B cell (primary cell): ENCODE measurements at regions not wholly inside any gene's neighbourhood (a gene's known extent, or its start where the extent isn't known, plus 50 kb on each side); places are given as distances from the start of the nearest gene placed in this dataset.

ENCODE experiments used
- ATAC-seq: fragments of 200-7000 bp; cut with Tn5 transposase; one replicate; pipeline ENCODE4 v1.10.0; 2021; ENCODE audit warnings: low read depth, mild to moderate bottlenecking, moderate number of reproducible peaks, moderate library complexity
- CTCF ChIA-PET: fragments of 350-600 bp; sonication (Branson Sonifier 250); formaldehyde crosslinking; loops from one replicate; lab custom pipeline; 2021; ENCODE audit warnings: antibody characterized with exemption, inconsistent platforms; lab: Charles Lee
- POLR2A ChIA-PET: fragments of 350-600 bp; sonication (Branson Sonifier 250); formaldehyde crosslinking; loops from one replicate; lab custom pipeline; 2021; ENCODE audit warnings: antibody characterized with exemption; lab: Charles Lee
- DNase-seq: peaks from one replicate; pipeline ENCODE4 v3.0.0; 2013
- H2AFZ ChIP-seq: 2 replicates; pipeline ENCODE4 v1.6.1; 2012; ENCODE audit warnings: mild to moderate bottlenecking, low read depth, low read length; ENCODE audit not compliant: insufficient read depth, poor library complexity, severe bottlenecking
- H3K27ac ChIP-seq, 2 donors: 1 replicate in 1 of 2; 2 replicates in 1 of 2; pipeline ENCODE4 v1.5.1; 2012 to 2013; ENCODE audit warnings: low read length in 2 of 2, mild to moderate bottlenecking in 2 of 2, moderate library complexity in 1 of 2
- H3K27me3 ChIP-seq, 4 experiments: fragments of 200-600 bp in 1 of 4; sonication (generic) in 1 of 4; replicated peaks in 1 of 4; 1 replicate in 2 of 4; 2 replicates in 2 of 4; pipeline versions ENCODE4 v1.6.1 to v1.7.0; 2013 to 2016; ENCODE audit warnings: low read length in 3 of 4, mild to moderate bottlenecking in 2 of 4, mixed read lengths in 1 of 4, moderate library complexity in 1 of 4; ENCODE audit not compliant: insufficient read depth in 4 of 4, control insufficient read depth in 3 of 4; ENCODE audit errors: control extremely low read depth in 1 of 4
- H3K36me3 ChIP-seq, 2 experiments: replicated peaks in 1 of 2; 1 replicate in 1 of 2; 2 replicates in 1 of 2; pipeline versions ENCODE4 v1.6.1 to v1.7.1; 2013; ENCODE audit warnings: low read length in 1 of 2; ENCODE audit not compliant: insufficient read depth in 2 of 2, control insufficient read depth in 1 of 2; ENCODE audit errors: control extremely low read depth in 1 of 2, extremely low read depth in 1 of 2
- H3K4me1 ChIP-seq, 2 donors: fragments of 200-600 bp in 1 of 2; sonication (generic) in 1 of 2; 1 replicate in 1 of 2; 2 replicates in 1 of 2; pipeline versions ENCODE4 v1.5.1 to v1.6.1; 2013 to 2017; ENCODE audit warnings: low read length in 2 of 2; ENCODE audit not compliant: control insufficient read depth in 2 of 2, insufficient read depth in 2 of 2
- H3K4me2 ChIP-seq: replicated peaks from 2 replicates; pipeline ENCODE3; 2012; ENCODE audit warnings: mild to moderate bottlenecking, low read depth, low read length; ENCODE audit not compliant: poor library complexity, severe bottlenecking
- H3K4me3 ChIP-seq, 5 experiments: fragments of 200-600 bp in 1 of 5; sonication (generic) in 1 of 5; 1 replicate in 3 of 5; 2 replicates in 2 of 5; pipeline versions ENCODE4 v1.5.1 to v1.7.0; 2011 to 2016; ENCODE audit warnings: low read length in 4 of 5, mild to moderate bottlenecking in 4 of 5, low read depth in 2 of 5, control low read depth in 1 of 5, moderate library complexity in 1 of 5; ENCODE audit not compliant: insufficient read depth in 1 of 5; ENCODE audit errors: control extremely low read depth in 1 of 5, extremely low read depth in 1 of 5
- H3K79me2 ChIP-seq: fragments of 200-600 bp; sonication (generic); one replicate; pipeline ENCODE4 v1.6.0; 2016; ENCODE audit warnings: low read length; ENCODE audit not compliant: control insufficient read depth, insufficient read depth
- H3K9ac ChIP-seq: fragments of 200-600 bp; sonication (generic); 2 replicates; pipeline ENCODE4 v1.6.1; 2017; ENCODE audit warnings: mild to moderate bottlenecking, low read length, moderate library complexity
- H3K9me3 ChIP-seq, 3 donors: one replicate each; pipeline versions ENCODE4 v1.6.1 to v1.7.1; 2013; ENCODE audit warnings: low read length in 2 of 3; ENCODE audit not compliant: control insufficient read depth in 2 of 3, insufficient read depth in 1 of 3; ENCODE audit errors: control extremely low read depth in 1 of 3
- H4K20me1 ChIP-seq: 2 replicates; pipeline ENCODE4 v1.6.0; 2012; ENCODE audit warnings: mild to moderate bottlenecking, low read length; ENCODE audit not compliant: insufficient read depth, control insufficient read depth, poor library complexity, severe bottlenecking
- H3K27ac Mint-ChIP-seq: one replicate; pipeline ENCODE4 v1.8.0; 2021; ENCODE audit warnings: mixed read lengths
- H3K27me3 Mint-ChIP-seq: one replicate; pipeline ENCODE4 v1.8.0; 2021; ENCODE audit warnings: mixed read lengths
- H3K4me1 Mint-ChIP-seq: one replicate; pipeline ENCODE4 v1.8.0; 2021; ENCODE audit warnings: mixed read lengths
- H3K4me3 Mint-ChIP-seq: one replicate; pipeline ENCODE4 v1.8.0; 2021; ENCODE audit warnings: mixed read lengths
- H3K9me3 Mint-ChIP-seq: one replicate; pipeline ENCODE4 v1.8.0; 2022; ENCODE audit warnings: mixed read lengths; ENCODE audit not compliant: insufficient read depth
- EZH2 ChIP-seq: IDR thresholded peaks from 2 replicates; pipeline ENCODE4 v1.6.1; 2012; ENCODE audit warnings: borderline replicate concordance, low read depth, mild to moderate bottlenecking, moderate library complexity, low read length; ENCODE audit not compliant: insufficient read depth, poor library complexity, severe bottlenecking
- WGBS: methylation state at CpG from one replicate; pipeline ENCODE4 v1.1.5; 2013; ENCODE audit warnings: missing lambda C conversion rate; ENCODE audit not compliant: insufficient coverage; 5-methylcytosine and 5-hydroxymethylcytosine counted together
- intact Hi-C: fragments of 100-400 bp; cut with micrococcal nuclease; formaldehyde crosslinking; loops from one replicate; pipeline ENCODE4 v1.10.0; 2022
- TF ChIP-seq, protein P1 (sequence below): fragments of 200-600 bp; IDR thresholded peaks from one replicate; pipeline ENCODE4 v1.8.0; 2022; ENCODE audit warnings: antibody characterized with exemption, mild to moderate bottlenecking

DNA sequence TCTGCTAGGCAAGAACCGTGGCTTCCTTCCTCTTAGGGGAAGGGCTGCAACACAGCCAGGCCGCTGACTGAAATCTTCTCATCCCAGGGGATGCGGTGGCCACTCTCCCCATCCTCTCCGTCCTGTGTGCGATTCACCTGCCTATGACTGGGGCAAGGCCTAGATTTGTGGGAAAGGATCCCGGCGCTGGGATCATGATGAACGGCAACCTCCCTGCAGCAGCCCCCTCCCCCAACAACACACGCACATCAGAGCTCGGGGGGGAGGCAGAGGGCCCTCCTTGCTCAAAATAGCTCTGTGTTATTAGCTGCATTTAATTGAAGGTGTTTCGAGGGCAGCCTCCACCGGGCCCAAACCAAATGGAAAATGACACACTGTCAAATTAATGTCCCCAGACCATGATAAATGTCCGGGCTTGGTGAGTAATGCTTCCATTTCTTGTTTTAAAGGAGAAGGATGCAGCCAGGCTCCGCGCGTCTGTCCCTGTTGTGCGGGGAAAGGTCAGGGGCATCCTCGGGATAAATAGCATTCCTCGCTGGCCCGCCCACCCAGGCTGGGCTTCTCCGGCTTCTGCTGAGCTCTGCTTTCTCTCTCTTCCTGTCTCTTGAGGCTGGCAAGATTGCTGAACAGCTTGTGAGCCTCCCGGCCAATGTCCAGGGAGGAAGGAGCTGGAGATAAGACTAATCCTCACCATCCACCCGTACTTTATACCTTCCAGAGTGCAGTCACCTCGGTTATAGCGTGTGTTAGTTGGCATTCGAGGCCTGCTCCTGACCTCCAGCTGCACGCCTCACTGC, 56.4 kb upstream of the TLE3 start:
- Histone ChIP-seq H3K79me2 (no peaks in the 10 kb centered on the region), H3K27ac (no peak overlapping the region), H4K20me1 (no peaks in the 10 kb centered on the region), H3K27me3 (no peaks in the 10 kb centered on the region), H3K4me1 (peaks cover 0 to 3% of the 10 kb centered on the region in 2 donors), H3K36me3 (no peaks in the 10 kb centered on the region), H3K9ac (no peak overlapping the region), H2AFZ (no peak overlapping the region), H3K4me2 (no peak overlapping the region), H3K4me3 (no peak overlapping the region), H3K9me3 (no peaks in the 10 kb centered on the region)
- no peak for TF ChIP-seq EZH2
- TF ChIP-seq, protein P1, sequence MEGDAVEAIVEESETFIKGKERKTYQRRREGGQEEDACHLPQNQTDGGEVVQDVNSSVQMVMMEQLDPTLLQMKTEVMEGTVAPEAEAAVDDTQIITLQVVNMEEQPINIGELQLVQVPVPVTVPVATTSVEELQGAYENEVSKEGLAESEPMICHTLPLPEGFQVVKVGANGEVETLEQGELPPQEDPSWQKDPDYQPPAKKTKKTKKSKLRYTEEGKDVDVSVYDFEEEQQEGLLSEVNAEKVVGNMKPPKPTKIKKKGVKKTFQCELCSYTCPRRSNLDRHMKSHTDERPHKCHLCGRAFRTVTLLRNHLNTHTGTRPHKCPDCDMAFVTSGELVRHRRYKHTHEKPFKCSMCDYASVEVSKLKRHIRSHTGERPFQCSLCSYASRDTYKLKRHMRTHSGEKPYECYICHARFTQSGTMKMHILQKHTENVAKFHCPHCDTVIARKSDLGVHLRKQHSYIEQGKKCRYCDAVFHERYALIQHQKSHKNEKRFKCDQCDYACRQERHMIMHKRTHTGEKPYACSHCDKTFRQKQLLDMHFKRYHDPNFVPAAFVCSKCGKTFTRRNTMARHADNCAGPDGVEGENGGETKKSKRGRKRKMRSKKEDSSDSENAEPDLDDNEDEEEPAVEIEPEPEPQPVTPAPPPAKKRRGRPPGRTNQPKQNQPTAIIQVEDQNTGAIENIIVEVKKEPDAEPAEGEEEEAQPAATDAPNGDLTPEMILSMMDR: no peak
- DNase-seq (no peak), ATAC-seq (no peak)
- Mint-ChIP-seq H3K4me1 (peaks cover 3% of the 10 kb centered on the region), H3K9me3 (no peaks in the 10 kb centered on the region), H3K27me3 (peaks cover 24% of the 10 kb centered on the region), H3K4me3 (no peak overlapping the region), H3K27ac (no peak overlapping the region)
- ChIA-PET POLR2A (no interaction called here), CTCF (interaction anchor here (1.1 to 1.4 kb wide), 2 partner anchors 44 to 333 kb away, joined by 3 to 5 read pairs; no protein-coding TSS in a partner anchor)
- intact Hi-C loops: no loop called here
- 90% methylated on average over 18 of the region's 27 CpGs for WGBS

DNA sequence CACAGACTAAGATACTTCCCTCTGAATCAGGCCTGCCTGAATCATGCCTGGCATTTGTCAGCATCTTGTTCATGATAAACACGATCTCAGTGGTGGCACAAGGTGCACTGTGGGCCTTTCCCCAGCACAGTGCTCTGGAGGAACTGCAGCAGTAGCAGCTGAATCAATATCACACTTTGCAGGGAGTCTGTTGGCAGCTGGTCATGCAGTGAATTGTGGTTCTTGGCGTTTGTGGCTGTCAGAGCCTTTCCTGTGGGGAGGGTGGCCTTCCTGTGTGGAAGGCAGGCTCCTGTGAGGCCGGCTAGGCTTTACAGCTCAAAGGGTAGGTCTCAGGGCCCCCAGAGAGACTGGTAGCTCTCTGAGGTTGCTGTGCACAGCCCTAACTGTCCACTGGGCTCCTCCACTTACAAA, 54.4 kb upstream of the TLE3 start:
- Histone ChIP-seq H3K4me2 (no peak overlapping the region), H4K20me1 (no peaks in the 10 kb centered on the region), H3K4me1 (peaks cover 0 to 3% of the 10 kb centered on the region in 2 donors), H3K27me3 (peaks cover 0 to 6% (median 1%) of the 10 kb centered on the region in 4 experiments), H3K36me3 (no peaks in the 10 kb centered on the region), H2AFZ (no peak overlapping the region), H3K9me3 (no peaks in the 10 kb centered on the region), H3K9ac (no peak overlapping the region), H3K4me3 (no peak overlapping the region), H3K27ac (no peak overlapping the region), H3K79me2 (no peaks in the 10 kb centered on the region)
- peaks cover 3% of the 10 kb centered on the region for H3K4me1 Mint-ChIP-seq
- 12% methylated on average over 3 of the region's 3 CpGs for WGBS
- intact Hi-C loops: no loop called here
- peaks cover 19% of the 10 kb centered on the region for H3K27me3 Mint-ChIP-seq
- H3K27ac Mint-ChIP-seq: no peak overlapping the region
- no peak overlapping the region for H3K4me3 Mint-ChIP-seq
- H3K9me3 Mint-ChIP-seq: no peaks in the 10 kb centered on the region
- CTCF ChIA-PET: interaction anchor here (0.7 kb wide), 1 partner anchor 10 kb away, joined by 3 read pairs; no protein-coding TSS in a partner anchor
- TF ChIP-seq, protein P1: no peak
- TF ChIP-seq EZH2: no peak
- POLR2A ChIA-PET: no interaction called here
- ATAC-seq (no peak), DNase-seq (no peak)
